Loucy (cell line): ENCODE measurements at regions not wholly inside any gene's neighbourhood (a gene's known extent, or its start where the extent isn't known, plus 50 kb on each side); places are given as distances from the start of the nearest gene placed in this dataset.

Experiments used
- CTCF ChIP-seq: fragments of 200-600 bp; sonication (generic); conservative IDR thresholded peaks from 2 replicates; pipeline ENCODE4 v1.5.1; 2014; ENCODE audit warnings: mild to moderate bottlenecking, antibody characterized with exemption, low read length
- EZH2phosphoT487 ChIP-seq: fragments of 200-600 bp; IDR thresholded peaks from 2 replicates; pipeline ENCODE4 v1.6.1; 2018; ENCODE audit warnings: antibody characterized with exemption, mild to moderate bottlenecking, moderate library complexity, borderline replicate concordance

- no peak for TF ChIP-seq CTCF
- no peak for TF ChIP-seq EZH2phosphoT487
Observed at GRCh38 chr14:101196051-101196712, 292.7 kb upstream of the RTL1 start.
